Renal pelvis (tissue), 1 donor: ENCODE measurements at regions not wholly inside any gene's neighbourhood (a gene's known extent, or its start where the extent isn't known, plus 50 kb on each side); places are given as distances from the start of the nearest gene placed in this dataset.

Source experiments
- DNase-seq: peaks from one replicate; pipeline ENCODE4 v3.0.0-alpha.2; 2013

DNA sequence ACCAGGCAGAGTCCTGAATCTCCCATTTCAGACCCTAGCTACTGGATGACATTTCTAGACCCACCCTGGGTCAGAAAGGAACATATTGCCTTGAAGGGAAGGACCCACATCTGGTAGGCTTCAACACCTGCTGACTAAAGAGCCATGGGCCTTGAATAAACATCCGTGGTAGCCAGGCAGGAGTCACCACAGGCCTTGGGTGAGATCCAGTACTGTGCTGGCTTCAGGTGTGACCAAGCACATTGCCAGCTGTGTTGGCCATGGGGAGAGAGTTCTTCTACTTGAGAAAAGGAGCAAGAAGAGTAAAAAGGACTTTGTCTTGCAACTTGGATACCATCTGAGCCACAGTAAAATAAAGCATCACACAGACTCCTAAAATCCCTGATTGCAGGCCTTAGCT lies 332.6 kb downstream of the SLC16A7 start:
- DNase-seq = no peak

DNA sequence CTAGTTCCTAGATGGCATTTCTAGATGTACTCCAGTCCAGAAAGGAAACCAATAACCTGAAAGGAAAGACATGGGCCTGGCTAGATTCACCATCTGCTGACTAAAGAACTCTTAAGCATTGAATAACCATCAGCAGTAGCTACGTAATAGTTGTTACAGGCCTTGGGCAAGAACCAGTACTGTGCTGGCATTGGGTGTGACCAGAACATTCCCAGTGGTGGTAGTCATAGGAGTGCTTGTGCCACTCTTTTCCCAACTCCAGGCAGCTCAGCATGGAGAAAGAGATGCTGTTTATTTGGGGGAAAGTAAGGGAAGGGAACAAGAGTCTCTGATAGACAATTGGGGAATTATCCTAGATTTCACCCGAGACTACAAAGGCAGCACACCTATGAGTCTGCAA lies 333.3 kb downstream of the SLC16A7 start:
- DNase-seq = no peak

DNA sequence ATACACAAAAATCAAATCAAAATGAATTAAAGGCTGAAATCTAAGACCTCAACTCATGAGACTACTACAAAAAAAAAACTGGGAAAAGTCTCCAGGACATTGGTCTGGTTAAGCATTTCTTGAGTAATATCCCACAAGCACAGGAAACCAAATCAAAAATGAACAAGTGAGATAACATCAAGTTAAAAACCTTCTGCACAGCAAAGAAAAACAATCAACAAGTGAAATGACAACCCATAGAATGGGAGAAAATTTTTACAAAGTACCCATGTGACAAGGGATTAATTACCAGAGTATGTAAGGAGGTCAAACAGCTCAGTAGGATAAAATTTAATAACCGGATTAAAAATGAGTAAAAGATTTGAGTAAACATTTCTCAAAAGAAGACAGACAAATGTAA lies 338.7 kb downstream of the SLC16A7 start:
- no peak for DNase-seq

DNA sequence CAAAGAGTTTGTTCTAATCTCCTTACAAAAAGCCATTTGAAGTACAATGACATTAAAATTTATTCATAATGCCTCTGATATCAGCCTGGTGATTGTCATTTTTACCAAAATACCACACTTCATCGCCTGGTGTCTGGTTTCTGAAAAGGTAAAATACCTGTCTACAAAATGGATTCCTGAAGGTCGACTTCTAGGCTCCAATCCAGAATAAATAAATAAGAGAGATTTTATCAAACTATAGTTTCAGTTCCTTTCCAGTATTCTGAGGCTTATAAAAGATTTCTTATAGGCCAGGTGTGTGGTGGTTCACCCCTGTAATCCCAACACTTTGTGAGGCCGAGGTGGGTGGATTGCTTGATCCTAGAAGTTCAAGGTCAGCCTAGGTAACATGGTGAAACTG lies 340.7 kb downstream of the SLC16A7 start:
- no peak for DNase-seq

DNA sequence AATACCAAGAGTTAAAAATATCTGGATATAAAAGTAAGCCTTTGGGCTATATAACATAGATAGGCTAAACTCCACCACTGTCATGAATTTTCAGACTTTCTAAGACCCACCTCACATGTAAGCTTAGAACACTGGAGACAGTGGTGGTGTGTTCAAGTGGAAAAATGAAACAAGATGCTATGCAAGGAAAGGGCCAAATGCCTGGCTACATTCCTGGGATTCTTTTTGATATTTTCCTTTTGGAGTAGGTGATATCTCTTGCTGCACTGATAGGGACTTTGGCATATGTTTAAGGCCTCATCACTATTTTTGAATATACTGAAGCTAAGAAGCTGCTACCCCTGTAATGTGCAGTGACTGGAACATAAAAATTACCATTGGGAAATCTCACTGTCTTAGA lies 341.3 kb downstream of the SLC16A7 start:
- no peak for DNase-seq

DNA sequence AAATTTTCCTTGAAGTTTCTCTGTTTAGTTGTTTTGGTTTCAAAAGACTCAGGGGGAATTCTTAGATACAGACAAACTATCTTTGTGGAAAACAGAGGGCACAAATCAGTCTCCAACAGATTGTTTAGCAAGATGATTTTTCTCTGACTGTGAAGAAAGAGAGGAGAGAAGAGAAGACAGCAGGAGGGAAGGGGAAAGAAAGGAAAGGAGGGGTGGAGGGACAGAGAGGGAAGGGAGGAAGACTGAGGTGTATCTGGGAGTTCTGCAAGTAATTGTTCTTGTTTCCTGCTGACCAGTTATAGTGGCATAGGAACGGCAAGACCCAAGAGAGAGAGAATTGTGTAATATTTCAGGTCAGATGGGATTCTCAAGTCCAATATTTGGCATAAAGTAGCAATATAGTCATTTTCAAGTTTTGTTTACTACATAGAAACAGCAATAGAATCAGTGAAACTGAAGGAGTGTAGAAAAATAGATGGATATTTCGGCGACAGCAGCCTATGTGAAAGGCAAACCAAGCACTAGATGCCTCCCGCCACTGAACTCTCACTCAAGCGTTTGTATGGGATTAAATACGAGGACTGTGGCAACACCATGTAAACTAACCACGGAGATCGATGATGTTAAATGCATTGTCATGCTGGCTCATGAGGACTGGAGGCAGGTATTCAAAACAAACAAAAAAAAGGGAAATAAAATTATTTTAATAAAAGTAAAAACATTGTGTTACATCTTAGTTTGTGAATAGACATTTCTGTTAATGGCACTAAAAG lies 342.5 kb downstream of the SLC16A7 start:
- DNase-seq = no peak

DNA sequence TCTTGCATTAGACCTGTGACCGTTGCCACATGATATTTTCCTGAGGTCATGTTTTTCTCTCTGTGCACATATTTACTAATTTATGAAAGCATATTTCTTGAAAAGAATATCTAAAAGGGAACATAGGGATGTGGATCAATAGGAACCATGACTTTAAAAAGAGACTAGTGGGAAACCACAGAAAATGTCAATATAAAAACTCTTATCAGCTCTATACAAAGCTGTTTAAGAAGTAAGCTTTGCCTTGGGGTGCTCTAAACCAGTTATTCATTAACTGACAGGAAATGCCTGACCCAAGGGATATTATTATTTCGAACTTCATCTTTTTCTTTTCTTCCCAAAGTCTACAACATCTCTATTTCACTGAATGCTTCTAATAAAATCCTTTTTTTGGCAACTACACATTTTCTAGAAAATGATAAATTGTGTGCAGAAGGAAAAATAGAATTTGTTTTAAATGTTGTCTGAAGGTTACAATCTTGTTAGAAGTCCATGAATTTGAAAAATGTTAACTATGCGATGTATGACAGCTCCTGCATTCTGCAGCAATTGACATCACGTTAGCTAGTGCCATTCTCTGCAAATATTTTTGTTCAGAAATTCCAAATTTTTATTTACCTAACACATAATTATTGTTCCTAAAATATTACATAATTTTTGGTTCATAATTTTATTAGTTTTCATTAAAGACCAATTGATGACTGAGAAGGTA lies 345.0 kb downstream of the SLC16A7 start:
- no peak for DNase-seq

DNA sequence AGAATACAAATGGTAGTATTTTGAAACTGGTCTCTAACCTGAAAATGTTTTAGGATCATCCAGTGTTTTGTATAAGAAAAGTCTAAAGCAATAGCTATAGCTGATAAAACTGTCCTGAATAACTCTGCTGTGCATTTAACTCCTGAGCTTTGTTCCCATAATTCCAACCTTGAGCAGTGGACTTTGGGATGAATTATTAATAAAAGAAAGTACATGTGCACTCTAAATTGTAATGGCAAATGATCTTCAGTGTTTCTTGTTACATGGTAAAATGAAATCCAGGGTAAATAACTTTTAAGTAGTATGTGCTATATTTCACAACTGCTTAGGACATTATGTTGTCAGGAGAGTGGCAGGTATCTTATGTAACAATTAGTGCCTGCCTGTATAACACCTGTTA lies 345.6 kb downstream of the SLC16A7 start:
- DNase-seq = no peak

DNA sequence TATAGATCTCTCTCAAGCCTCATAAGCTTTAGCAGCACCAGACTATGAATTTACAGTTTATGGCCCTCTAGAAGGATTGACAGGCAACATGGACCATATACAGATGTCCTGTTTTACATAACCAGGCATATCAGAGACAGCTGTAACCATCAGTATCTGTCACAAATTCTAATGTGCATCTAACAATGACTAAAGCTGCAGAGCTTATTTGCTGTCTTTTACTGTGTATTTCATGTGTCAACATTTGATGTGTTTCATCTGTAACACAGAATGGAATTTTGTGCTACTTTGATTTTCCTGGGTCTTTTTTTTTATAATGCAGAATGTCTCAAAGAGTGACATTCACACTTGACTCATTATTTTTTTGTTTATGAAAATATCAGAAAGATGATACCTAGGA lies 348.3 kb downstream of the SLC16A7 start:
- DNase-seq = no peak

DNA sequence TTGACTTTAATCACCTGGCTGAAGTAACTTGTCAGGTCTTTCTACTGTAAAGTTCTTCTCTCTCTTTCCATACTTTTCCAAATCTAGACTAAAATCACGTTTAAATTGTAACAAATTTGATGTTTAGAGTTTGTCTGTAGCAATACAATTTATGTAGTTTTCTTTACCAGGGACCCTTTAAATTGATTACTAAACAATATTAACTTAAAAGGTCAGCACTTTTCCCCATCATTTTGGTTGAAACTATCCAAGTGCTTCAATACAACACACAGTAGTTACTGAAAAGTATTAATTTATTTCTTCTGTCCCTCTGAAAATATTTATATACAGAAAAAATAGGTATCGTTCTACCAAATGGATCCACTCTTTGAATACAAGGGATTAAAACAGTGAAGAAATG lies 350.8 kb downstream of the SLC16A7 start:
- DNase-seq = no peak

DNA sequence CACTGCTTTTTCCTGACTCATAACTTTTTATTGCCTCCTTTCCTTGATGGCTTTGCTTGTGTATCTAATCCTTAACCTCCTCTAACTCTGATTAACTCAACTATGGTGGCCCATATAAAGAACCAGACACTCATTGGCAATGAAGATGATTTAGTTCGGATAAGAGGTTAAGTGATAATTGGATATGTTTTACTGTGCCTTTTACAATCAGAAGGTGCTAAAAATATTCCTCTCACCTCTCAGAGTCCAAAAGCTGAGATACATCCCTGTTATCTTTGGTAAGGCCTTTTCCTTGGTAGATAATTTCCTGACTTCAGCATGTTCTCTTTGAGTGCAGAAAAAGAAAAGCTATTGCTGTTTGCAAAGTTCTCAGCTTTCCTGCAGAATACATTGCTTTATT lies 367.7 kb downstream of the SLC16A7 start:
- DNase-seq = no peak

DNA sequence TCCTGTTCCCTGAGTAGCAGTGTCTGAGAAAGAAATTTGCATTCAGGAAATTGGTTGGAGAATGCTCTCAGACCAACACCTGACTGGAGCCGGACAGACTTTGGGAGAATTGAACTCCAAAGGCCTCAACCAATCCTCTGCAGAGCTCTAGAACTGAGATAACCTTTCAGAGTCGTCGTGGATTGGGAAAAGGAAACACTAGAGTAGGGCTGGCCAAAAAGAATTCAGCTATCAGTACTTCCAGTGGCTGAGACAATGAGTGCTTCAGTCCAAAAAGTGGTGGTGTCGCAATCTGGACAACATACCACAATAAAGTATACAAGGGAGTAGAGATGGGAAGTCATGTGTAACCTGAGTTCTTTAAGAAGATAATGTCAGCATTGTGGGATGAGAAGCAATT lies 377.1 kb downstream of the SLC16A7 start:
- no peak for DNase-seq

DNA sequence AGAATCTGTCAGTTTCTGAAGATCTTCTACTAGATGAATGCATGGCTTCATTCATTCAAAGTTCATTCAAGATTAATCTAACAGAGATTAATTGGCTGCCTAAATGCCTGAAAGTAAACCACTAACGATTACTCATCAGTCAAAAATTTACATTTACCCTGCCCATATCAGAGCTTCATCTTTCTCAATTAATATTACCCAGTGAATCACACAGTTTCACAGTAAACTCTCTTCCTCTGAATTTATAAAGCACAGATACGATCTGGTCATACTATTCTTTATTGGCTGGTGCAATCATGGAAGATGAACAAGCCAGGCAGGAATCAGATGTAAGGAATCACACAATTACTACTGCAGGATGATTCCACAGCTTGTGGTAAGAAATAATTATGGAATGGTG lies 377.7 kb downstream of the SLC16A7 start:
- DNase-seq = no peak

DNA sequence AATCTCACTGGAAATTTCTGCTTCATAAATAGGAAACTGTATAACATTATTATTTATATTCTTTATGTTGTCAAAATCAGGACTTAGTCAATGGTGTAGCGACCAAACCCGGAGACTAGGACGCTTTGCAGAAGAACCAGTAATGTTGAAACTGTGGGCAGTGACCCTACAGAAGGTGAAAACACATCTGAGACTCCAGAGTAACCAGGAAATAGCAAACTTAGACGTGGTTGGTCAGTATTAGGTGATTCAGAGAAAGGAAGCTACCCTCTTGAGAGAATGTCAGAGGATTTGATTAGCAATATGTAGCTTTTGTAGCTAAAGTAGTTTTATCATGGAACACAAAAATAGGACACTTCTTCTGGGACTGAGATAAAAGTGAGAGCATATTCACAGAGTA lies 381.9 kb downstream of the SLC16A7 start:
- DNase-seq = no peak

DNA sequence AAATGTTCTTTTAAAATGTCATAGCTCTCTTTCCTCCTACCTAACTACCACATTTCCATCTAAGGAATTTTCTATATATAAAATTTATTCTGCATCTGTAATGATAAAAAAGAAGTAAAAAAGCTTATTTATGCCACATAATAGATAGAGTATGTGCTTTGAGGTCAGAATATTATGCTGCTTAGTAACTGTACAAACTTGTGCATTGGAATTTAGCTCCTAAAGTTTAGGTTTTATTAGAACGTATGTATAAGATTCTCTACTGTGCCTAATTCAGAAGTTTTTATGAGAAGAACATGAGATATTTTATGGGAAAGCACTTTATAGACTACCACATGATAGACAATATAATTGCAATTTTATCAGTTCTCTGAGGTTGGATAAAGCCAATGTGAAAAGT lies 384.6 kb downstream of the SLC16A7 start:
- no peak for DNase-seq

DNA sequence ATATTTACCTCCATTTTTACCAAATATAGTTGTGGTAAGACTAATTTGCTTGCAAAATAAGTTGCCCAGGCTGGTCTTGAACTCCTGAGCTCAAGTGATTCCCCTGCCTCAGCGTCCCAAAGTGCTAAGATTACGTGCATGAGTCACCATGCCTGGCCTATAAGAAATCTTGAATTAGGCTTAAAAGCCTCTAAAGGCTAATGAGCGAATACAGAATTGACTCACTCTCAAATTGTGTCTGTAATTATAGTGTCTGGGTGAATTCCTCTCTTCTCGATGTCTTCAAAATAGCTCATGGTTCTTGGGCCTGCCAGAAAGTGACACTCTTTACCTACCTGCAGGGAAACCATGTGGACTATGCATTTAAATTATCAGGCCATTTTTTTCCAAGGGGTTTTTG lies 403.5 kb downstream of the SLC16A7 start:
- DNase-seq = no peak

DNA sequence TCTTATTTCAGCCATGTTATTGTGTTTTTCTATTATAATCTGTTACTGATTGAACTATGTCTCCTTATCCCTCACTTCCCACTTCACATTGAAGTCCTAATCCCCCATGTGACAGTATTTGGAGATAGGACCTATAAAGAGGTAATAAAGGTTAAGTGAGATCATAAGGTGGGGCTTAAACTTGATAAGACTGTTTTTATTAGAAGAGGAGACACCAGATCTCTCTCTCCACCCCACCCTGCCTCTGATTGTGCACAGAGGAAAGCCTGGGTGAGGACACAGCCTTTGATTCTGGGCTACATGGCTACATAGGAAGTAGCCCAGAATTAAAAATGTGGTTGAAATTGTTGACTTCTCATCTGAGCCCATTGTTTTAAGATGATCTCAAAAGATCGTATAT lies 414.7 kb downstream of the SLC16A7 start:
- no peak for DNase-seq

DNA sequence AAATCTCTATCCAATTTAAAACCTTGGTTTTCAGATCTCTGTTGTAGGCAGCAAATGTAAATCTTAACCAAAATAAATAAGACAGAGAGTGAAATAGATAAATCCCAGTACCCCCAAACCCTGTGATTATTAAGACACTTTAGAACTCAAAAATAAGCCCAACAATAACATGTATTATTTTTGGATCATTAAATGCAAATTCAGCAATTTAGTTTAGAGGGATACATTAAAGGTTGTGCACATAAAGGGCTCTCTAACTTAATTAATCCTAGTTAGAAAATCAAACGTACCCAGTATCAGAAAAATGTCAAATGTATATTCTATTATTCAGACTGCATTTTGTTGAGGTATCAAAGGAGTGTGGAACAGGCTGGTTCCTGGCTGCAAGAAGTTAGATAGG lies 416.8 kb downstream of the SLC16A7 start:
- no peak for DNase-seq

DNA sequence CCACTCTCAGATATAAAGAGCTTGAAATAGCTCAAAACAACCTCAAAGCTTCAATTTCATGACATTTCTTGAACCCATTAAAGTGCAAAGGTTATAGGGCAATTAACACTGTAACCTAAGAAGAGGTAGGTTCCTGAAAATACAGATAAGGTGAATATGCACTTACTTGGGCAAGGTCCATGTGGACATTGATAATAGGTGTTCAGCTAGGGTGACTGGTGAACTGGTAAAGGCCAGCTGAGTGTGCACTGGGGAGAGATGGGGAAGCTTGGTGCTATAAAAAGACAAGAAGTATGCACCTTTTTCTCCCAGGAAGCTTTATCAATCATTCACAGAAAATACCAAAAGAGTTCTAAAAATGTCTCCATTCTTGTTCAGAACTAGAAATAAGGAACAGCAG lies 418.6 kb downstream of the SLC16A7 start:
- no peak for DNase-seq

DNA sequence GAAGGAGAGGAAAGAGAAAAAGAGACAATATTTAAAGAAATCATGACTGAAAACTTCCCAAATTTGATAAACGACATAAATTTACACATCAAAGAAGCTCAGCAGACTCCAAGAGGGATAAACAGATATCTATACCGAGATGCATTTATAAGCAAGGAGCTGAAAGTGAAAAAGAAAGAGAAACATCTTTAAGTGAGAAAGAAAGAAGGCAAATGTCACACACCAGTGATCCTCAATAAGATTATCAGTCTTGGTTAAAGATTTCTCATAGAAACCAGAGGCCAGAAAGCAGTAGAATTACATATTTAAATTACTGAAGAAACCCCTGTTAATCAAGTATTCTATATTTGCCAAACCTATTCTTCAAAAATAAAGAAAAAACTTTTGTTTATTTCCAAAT lies 424.2 kb downstream of the SLC16A7 start:
- no peak for DNase-seq

DNA sequence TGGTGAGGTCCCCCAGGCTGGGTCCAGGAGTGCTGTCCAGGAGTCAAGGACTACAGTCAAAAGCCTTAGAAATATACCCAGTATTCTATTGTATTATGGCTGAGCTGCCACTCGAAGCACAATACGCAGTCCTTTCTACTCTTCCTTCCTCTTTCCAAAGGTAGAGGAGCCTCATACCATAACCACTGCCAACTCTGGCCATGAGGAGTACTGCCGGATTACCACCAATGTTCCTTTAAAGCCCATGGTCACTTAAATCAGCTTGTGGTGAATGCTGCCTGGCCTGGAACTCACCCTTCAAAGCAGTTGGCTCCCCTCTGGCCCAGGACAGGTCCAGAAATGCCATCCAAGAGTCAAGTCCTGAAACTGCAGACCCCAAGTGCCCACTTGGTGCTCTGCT lies 425.4 kb downstream of the SLC16A7 start:
- no peak for DNase-seq

DNA sequence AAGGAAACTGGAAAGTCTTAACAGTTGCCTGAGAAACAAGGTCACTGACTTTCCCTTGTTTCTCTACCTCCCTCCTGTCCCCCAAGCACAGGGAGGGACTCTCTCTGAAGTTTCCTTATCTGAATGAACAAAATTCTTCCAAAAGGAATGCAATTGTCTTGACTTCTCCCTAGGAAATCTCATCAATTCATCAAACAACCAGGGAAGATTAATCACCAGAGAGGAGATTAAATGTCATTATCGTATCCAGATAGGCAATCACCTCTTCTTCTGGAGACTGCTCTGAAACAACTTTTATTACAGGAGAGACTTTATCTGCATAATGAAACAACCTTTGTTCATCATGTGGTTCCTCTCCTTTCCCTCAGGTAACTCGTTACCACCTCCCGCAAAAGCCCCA lies 431.4 kb downstream of the SLC16A7 start:
- no peak for DNase-seq

DNA sequence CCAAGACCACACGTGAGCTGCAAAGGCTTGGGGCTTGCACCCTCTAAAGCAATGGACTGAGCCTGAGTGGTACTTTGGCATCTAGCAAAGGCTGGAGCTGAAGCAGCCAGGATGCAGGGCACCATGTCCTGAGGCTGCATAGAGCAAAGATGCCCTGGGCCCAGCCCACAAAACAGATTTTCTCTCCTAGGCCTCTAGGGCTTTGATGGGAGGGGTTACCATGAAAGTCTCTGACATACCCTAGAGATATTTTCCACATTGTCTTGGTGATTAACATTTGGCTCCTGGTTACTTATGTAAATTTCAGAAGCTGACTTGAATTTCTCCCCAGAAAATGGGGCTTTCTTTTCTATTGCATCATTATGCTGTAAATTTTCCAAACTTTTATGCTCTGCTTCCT lies 438.3 kb downstream of the SLC16A7 start:
- no peak for DNase-seq

DNA sequence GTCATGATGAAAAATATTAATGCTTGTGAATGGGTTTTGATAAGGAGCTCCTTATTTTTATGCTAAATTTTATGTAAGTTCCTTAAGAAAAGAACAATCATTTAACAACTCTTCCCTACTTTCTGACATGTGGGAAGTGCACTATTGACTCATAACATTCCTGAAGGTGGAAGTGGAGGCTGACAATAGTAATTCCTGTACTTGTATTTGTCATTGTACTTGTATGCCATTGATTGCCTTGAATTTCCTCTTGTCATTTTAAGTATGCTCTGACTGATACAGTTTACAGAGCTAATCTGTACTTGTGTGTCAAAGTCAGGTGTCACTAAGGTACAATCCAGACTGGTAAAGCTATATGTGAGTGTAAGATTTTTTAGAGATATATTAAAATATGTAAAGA lies 440.0 kb downstream of the SLC16A7 start:
- DNase-seq = no peak
